OCI-LY7 (cell line): ENCODE measurements at regions not wholly inside any gene's neighbourhood (a gene's known extent, or its start where the extent isn't known, plus 50 kb on each side); places are given as distances from the start of the nearest gene placed in this dataset.

ENCODE experiments used
- EZH2phosphoT487 ChIP-seq: fragments of 200-600 bp; sonication (generic); IDR thresholded peaks from 2 replicates; pipeline ENCODE4 v1.6.1; 2018; ENCODE audit warnings: low read depth, borderline replicate concordance, mild to moderate bottlenecking, mixed run types, antibody characterized with exemption, low read length, moderate library complexity, mixed read lengths
- TF ChIP-seq, protein P1 (sequence below): fragments of 200-600 bp; sonication (generic); conservative IDR thresholded peaks from 2 replicates; pipeline ENCODE4 v1.5.1; 2014; ENCODE audit warnings: mild to moderate bottlenecking, antibody characterized with exemption, low read length, moderate library complexity, mixed read lengths

DNA sequence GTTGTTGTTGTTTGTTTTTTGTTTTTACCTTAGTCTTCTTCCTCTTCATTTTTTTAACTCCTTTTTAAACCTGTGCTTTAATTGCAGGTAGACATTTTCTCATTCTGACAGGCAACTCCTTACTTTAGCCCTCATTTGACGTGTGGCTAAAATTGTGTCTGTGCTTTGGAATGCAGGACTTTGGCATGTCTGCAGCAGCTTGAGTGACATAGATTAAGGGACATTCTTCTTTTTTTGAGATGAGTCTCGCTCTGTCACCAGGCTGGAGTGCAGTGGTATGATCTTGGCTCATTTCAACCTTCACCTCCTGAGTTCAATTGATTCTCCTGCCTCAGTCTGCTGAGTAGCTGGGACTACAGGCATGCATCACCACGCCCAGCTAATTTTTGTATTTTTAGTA, 100.8 kb downstream of the FAT3 start:
- TF ChIP-seq, protein P1, sequence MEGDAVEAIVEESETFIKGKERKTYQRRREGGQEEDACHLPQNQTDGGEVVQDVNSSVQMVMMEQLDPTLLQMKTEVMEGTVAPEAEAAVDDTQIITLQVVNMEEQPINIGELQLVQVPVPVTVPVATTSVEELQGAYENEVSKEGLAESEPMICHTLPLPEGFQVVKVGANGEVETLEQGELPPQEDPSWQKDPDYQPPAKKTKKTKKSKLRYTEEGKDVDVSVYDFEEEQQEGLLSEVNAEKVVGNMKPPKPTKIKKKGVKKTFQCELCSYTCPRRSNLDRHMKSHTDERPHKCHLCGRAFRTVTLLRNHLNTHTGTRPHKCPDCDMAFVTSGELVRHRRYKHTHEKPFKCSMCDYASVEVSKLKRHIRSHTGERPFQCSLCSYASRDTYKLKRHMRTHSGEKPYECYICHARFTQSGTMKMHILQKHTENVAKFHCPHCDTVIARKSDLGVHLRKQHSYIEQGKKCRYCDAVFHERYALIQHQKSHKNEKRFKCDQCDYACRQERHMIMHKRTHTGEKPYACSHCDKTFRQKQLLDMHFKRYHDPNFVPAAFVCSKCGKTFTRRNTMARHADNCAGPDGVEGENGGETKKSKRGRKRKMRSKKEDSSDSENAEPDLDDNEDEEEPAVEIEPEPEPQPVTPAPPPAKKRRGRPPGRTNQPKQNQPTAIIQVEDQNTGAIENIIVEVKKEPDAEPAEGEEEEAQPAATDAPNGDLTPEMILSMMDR, result no peak
- TF ChIP-seq EZH2phosphoT487, result no peak
